ENCODE measurements at regions not wholly inside any gene's neighbourhood (a gene's known extent, or its start where the extent isn't known, plus 50 kb on each side); places are given as distances from the start of the nearest gene placed in this dataset.

- DNase-seq (ENCODE audit: low read depth in 2 of 2) = no peak
These were observed 52.0 kb upstream of the RPL11 start for GRCh38 chr1:23639460-23640095.

- no peak for DNase-seq (ENCODE audit: low read depth in 2 of 2)
These were observed 52.8 kb upstream of the RPL11 start for GRCh38 chr1:23638786-23639241.

- no peak for DNase-seq (ENCODE audit: low read depth in 2 of 2)
These were observed 53.4 kb upstream of the RPL11 start for GRCh38 chr1:23638188-23638619.

GRCh38 chr1:23636009-23636408, 55.6 kb upstream of the RPL11 start:
- DNase-seq (ENCODE audit: low read depth in 2 of 2) = no peak

GRCh38 chr1:23634840-23635651, 56.6 kb upstream of the RPL11 start:
- peak in 1 of 2 donors; percentile 41 for DNase-seq (ENCODE audit: low read depth in 2 of 2)

- DNase-seq (ENCODE audit: low read depth in 2 of 2) = no peak
These were observed 57.1 kb upstream of the RPL11 start for GRCh38 chr1:23634518-23634839.

- DNase-seq (ENCODE audit: low read depth in 2 of 2) = no peak
These were observed 59.0 kb upstream of the RPL11 start for GRCh38 chr1:23632479-23633160.

GRCh38 chr1:23629708-23630290, 61.8 kb upstream of the RPL11 start:
- no peak for DNase-seq (ENCODE audit: low read depth in 2 of 2)

GRCh38 chr1:23628951-23629387, 62.6 kb upstream of the RPL11 start:
- DNase-seq (ENCODE audit: low read depth in 2 of 2) = no peak

- no peak for DNase-seq (ENCODE audit: low read depth in 2 of 2)
These were observed 64.4 kb upstream of the RPL11 start for GRCh38 chr1:23627069-23627735.

GRCh38 chr1:23625929-23626535, 65.6 kb upstream of the RPL11 start:
- DNase-seq (ENCODE audit: low read depth in 2 of 2) = no peak

- no peak for DNase-seq (ENCODE audit: low read depth in 2 of 2)
These were observed 66.1 kb upstream of the RPL11 start for GRCh38 chr1:23625459-23625858.

- DNase-seq (ENCODE audit: low read depth in 2 of 2) = peak; percentile 48 to 56
These were observed 65.1 kb upstream of the ID3 start for GRCh38 chr1:23624440-23624839.

GRCh38 chr1:23622284-23622683, 63.0 kb upstream of the ID3 start:
- no peak for DNase-seq (ENCODE audit: low read depth in 2 of 2)

- no peak for DNase-seq (ENCODE audit: low read depth in 2 of 2)
These were observed 61.3 kb upstream of the ID3 start for GRCh38 chr1:23620605-23621004.

- DNase-seq (ENCODE audit: low read depth in 2 of 2) = peak; percentile 83 to 88
These were observed 60.2 kb upstream of the ID3 start for GRCh38 chr1:23619299-23620188.

- DNase-seq (ENCODE audit: low read depth in 2 of 2) = no peak
These were observed 59.3 kb upstream of the ID3 start for GRCh38 chr1:23618586-23619083.

- no peak for DNase-seq (ENCODE audit: low read depth in 2 of 2)
These were observed 57.8 kb upstream of the ID3 start for GRCh38 chr1:23617084-23617521.

- no peak for DNase-seq (ENCODE audit: low read depth in 2 of 2)
These were observed 57.1 kb upstream of the ID3 start for GRCh38 chr1:23616292-23616824.

GRCh38 chr1:23615852-23616251, 56.6 kb upstream of the ID3 start:
- no peak for DNase-seq (ENCODE audit: low read depth in 2 of 2)
